ENCODE measurements at regions not wholly inside any gene's neighbourhood (a gene's known extent, or its start where the extent isn't known, plus 50 kb on each side); places are given as distances from the start of the nearest gene placed in this dataset.

DNA sequence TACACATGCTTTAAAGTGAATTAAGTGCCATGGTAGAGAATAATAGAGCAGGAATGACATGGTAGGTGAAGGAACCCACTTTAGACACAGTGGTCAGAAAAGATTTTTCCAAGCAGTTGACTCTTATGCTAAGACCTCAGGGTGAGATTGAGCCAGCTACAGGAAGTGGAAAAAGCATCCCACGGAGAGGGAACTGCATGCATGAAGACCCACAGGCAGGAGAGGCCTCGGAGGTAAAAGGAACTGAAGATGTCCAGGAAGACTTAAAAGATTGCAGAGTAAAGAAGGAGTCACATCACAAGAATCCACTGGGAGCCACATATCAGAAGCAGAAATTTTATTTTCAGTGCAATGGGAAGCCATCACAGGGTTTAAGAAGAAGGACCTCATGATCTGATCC, 499.2 kb upstream of the FAM98A start:
- DNase-seq (ENCODE audit: insufficient read length, low spot score) = no peak
- FAIRE-seq = no peak

DNA sequence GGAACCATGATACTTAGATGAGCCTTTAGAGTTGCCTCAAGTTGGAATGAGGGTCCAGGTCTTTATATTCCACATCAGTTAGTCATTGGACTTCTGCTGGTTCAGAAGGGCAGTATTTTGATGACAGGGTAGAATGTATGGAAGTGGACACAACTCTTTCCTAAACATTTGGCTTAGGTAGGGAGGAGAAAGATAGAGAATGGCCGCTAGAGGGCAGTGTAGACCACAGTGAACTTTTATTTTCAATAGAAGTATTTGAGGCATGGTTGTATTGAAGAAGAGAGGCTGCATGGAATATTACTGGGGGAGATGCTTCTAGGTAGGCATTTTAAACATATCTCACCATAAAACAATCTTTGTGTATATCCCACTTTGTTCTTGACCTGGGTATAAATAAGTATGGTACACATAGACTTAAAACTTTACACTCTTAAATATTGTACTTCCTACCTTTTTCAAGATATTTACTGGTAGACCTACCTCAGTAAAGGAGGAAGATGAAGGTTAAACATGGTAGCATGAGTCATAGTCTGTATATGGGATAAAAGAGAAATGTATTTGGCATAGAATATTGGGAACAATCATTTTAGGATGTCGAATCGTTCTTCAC, 497.6 kb upstream of the FAM98A start:
- FAIRE-seq (peak; percentile 11), DNase-seq (ENCODE audit: insufficient read length, low spot score) (peak; percentile 2)

DNA sequence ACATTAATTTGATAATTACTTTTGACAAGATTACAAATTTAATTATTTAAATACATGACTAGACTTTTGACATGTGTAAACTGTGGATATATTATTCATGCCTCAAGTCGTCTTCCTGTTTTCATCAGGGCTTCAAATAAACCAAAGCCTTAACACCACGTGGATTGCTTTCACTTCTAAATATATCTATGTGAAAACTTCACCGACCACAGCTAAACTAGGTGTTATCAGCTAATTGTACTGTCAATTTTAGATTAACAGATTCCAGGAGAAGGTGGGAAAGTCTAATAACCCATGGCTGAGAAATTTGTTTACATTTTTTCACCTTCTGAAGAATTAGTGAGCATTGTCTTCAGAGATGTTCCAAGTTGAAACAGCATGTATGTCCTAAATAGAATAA, 494.7 kb upstream of the FAM98A start:
- FAIRE-seq (no peak), DNase-seq (ENCODE audit: insufficient read length, low spot score) (no peak)

DNA sequence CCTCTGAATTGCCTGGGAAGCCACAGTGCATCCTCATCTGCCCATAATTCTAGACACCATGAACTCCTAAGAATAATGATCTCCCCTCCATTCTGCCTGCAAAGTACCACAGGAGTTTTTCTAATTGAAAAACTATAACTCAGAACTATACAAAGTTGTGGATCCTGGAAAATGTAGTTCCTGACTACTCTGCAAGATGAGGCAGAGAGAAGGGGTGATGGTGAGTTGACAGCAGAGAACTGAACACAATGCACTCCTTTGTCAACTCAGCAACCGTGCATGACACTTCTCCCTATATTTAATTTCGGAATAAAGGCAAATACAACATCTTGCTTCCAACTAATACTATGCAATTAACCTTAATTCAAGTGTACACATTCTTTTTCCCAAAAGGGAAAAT, 471.1 kb upstream of the FAM98A start:
- no peak for FAIRE-seq
- no peak for DNase-seq (ENCODE audit: insufficient read length, low spot score)

DNA sequence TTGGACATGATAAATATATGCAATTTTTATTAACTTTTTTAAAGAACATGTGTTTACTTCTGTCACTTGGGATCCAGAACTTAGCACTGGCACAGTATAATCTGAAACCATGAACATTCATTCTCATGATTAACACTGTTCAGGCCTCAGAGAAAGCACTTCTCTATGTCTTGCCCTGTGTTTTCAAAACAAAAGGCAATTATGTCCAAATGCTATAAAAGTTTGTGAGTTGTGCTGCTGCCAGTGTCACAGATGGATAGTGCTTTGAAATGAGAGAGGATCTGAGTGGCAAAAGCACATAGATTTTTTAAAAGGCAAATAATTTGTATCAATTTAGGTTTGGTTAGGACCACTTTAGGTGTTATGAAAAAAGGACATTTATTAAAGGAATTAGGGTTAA, 470.5 kb upstream of the FAM98A start:
- FAIRE-seq (no peak), DNase-seq (ENCODE audit: insufficient read length, low spot score) (no peak)

DNA sequence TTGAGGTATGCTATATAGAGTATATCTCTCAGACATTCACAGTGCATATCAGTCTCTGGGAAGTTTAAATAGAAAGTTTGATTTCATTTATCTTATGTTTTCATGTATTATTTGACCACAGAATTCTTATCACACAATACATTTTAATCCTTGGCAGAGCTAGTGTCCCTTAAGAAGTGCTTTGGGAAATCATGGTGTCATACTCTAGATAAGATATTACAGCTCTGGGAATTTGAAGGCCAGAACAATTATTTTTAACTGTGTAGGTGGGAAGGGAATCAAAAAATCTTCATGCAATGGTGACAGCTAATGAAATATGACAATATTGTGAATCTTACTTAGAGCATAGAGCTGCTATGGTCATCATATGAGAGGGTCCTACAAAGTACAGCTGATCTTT, 451.3 kb upstream of the FAM98A start:
- DNase-seq (ENCODE audit: insufficient read length, low spot score) (no peak), FAIRE-seq (no peak)

DNA sequence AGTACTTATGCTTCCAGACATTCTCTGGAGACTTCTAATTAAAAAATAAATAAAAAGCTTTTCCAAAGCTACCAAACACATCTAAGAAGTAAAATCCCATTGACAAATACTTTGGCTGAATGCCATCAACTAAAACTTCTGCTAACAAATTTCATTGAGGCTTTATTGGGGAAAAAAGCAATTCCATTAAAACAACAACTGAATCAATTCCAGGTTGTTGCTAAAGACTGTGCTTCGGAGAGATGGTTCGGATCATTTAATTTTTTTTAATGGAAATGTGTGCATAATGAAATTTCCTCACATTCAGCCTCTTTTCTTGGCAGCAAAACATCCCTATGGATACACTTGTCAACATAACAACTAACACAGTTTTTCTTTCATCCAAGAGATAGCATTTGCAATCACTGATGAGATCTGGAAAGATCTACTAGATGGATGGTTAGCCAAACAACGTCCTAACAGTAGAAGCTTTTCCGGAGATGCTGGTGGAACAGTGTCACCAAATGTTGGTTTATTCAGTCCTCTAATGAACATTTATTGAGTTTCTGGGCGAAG, 446.1 kb upstream of the FAM98A start:
- no peak for DNase-seq (ENCODE audit: insufficient read length, low spot score)
- no peak for FAIRE-seq

DNA sequence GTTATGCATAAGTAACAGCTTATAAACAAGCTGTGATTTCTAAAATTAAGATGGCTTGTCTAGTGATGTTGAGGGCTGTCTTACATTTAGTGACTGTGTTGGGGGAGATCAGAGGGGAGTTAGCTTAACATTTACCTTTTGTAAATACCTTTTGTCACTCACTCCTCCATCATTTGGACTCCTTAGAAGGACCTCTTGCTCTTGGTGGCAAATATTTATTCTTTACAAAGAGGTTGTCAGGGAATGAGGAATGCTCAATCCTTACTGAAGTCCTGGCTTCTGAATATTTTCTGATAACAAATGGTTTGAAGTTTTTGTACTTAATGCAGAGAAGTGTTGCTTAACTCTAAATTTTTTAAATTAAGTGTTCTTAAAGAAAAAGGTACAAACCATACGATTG, 438.8 kb upstream of the FAM98A start:
- no peak for FAIRE-seq
- DNase-seq (ENCODE audit: insufficient read length, low spot score) = no peak

DNA sequence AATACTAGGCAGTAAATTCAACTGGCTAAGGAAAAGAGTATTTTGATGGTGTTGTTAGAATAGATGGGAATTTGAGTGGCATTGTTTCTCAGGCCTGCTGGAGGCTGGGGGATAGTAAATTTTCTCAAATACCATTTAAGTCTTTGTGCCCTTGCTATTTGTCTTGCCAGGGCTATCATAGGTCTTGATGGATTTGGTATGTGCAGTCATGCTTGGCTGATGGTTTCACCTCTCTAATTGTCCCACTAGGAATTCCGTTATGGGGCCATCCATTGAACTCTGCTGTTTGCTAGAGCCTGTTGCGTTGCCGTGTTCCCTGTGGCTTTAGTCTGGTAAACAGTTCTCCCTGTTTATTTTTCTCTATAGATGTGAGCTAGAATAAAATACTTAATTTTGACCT, 438.1 kb upstream of the FAM98A start:
- DNase-seq (ENCODE audit: insufficient read length, low spot score) (no peak), FAIRE-seq (no peak)

DNA sequence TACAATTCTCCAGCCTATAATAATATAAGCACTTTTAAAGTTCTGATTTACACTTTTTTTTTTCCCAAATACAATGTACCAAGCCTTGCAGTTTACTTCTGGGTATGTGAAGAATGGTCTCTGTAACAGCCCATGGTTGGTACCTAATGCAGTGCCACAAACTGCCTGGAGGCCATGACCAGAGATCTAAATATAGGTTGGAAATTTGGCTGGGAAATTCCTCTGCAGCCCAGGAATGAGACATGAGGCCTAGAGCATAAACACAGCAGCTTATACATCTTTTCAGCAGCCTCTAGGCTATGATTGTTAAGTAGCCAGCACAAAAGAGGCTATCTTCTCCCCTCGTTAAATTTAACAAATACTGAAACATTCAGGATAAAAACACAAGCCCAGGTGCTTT, 432.0 kb upstream of the FAM98A start:
- FAIRE-seq (no peak), DNase-seq (ENCODE audit: insufficient read length, low spot score) (no peak)

DNA sequence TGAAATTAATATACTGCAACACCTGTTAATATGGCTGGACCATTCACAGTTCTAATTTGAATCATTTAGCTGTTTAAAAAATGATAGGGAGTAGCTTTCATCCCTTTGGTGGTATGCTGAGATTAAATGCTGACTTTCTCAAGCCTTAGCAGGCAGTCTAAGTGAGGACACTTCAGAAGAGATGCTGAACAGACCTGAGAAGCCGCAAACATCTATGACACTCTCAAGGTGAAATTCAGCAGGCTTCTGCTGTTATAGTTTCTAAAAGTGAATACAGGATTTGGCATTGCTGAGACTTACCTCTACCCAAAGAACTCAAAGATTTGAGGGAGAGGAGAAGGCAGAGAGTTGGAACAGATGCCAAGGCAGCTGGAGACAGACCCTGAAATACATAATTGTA, 431.2 kb upstream of the FAM98A start:
- no peak for FAIRE-seq
- no peak for DNase-seq (ENCODE audit: insufficient read length, low spot score)

DNA sequence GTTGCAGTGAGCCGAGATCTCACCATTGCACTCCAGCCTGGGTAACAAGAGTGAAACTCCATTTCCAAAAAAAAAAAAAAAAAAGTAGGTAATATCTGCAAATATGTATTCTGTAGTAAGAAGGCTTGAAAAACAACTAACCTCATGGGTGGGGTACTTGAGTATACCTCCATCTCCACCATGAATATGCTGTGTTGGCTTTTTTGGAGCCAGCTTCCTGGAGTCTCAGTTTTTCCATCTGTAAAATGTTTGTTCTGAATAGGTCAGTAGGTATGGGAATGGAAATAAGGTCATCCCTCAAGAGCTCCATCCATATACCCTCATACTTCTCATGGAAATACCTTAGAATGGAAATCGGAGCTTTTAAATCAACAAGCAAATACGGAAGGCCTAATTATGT, 430.0 kb upstream of the FAM98A start:
- DNase-seq (ENCODE audit: insufficient read length, low spot score) (no peak), FAIRE-seq (no peak)

DNA sequence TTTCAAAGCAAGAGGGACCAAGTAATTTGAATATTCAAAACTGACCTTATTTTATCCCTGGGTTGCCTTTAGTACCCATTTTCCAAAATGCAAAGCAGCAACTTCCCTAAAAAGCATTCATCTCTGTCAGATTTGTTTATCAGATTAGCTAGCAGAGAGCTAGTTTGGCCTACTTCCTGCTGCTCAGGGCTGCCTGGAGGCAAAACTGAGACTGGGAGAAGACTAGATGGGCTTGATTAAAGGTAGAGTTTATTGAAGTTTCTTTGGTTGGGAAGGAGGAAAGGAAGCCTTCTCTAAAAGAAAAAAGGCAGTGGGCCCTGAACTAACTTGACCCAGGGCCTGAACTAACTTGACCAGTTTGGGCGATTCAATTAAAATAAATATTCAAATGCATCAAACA, 426.1 kb upstream of the FAM98A start:
- FAIRE-seq (no peak), DNase-seq (ENCODE audit: insufficient read length, low spot score) (no peak)

DNA sequence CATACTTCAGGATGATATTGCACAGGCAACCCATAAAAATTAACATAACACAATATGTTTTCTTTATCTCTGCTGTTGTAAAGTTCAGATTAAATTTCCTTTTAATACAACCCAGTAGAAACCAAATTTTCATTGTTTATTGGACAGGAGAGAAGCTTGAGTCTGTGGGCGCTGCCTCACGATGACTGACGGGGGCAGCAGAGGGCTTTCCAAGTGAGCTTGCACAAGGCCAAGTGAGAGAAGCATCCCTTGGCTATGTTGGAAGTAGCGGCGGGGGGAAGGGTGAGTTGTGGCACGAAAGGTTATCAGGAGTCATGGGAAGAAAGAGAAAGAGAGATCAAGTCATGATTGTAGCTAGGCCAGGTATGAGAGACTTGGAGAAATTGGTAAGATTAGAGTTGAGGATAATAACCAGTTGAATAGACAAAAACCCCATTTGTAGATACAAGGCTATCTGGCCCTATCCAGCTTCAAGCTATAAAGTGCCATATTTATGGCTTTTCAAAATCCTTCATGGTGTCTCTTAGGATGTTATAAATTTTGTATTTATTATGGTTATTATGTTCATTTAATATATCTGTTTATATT, 413.7 kb upstream of the FAM98A start:
- DNase-seq (ENCODE audit: insufficient read length, low spot score) (no peak), FAIRE-seq (no peak)

DNA sequence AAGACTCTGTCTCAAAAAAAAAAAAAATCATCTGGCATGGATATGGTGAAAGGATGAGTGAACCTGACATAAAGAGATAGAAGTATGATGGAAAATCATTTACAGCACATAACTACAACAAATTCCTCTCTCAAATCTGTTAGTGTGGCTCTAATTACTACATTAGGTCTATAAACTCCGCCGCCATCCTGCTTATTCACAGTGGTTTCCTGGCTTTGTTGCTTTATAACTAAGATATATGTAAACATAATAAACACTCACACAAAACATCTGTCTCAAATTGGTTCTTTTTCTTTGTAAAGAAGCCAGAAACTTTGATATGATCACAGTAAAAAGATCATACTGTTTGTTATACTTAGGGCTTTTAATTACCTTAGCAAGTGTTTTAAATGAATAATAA, 412.6 kb upstream of the FAM98A start:
- FAIRE-seq = no peak
- DNase-seq (ENCODE audit: insufficient read length, low spot score) = no peak

DNA sequence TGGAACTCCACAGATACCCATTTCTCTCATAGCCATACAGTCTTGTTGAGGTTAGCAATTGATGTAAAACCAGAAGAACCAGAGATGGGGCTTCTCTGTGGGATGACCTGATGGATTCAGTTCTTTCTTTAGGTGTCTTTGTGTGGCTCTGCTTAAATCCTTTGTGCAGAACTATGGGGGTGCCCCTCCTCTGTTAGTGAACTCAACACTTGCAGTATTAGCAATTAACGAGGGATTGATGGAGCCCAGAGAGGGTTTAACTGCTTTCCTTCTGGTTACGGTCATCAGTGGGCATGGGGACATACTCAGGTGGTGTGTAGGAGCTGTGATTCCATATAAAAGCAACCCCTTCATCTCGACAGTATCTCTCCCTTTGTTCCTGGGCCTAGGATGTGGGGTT, 406.8 kb upstream of the FAM98A start:
- FAIRE-seq (no peak), DNase-seq (ENCODE audit: insufficient read length, low spot score) (no peak)

DNA sequence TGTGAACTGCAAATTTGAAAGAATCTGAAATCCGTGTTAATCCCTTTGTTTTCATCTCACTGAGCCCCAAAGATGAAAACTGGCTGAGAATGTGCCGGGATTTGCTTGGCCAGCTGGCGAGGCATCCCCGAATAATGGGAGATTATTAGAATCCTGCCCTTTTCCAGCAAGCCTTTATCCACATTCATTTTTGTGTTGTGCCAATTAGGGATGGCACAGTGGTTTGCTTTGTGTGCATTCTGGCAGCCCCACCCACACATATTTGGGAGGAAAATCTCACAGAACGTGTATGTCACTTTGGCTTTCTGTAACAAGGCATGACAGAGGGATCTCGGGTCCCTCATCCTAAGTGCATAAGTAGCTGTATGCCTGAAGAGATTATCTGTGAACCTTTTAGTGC, 405.8 kb upstream of the FAM98A start:
- no peak for FAIRE-seq
- no peak for DNase-seq (ENCODE audit: insufficient read length, low spot score)

DNA sequence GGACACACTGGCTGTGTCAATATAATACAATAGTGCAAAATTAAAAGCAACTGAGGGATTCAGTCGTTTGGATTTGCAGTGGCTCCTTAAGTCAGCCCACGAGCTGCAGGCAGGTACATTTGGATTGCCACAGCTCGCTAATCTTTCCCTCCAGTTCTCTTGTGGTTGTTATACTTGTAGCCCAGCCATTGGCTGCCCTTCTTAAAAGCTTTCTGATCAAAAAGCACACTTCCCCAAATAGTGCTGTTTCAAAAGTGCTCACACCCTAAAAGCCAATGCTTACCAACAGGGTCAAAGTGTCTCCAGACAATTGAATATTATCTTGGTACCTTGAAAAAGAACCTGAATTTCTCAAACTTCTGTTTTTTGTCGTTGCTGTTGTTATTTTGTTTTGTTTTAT, 404.7 kb upstream of the FAM98A start:
- no peak for DNase-seq (ENCODE audit: insufficient read length, low spot score)
- FAIRE-seq = no peak

DNA sequence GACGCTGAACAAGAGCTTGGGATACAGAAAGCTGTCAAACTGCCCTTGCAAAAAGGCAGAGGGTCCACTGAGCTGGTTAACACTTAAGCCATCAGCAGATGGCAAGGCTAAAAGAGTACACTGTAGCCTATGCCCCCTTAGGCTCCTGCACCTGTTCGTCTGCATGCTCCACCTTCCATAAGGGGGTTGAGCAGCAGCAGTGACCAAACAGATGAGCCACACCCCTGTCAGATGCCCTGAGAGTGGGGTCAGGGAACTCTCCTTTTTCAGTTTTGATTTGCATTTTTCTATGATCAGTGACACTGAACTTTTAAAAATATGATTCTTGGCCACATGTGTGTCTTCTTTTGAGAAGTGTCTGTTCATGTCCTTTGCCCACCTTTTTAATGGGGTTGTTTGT, 402.5 kb upstream of the FAM98A start:
- no peak for FAIRE-seq
- no peak for DNase-seq (ENCODE audit: insufficient read length, low spot score)

DNA sequence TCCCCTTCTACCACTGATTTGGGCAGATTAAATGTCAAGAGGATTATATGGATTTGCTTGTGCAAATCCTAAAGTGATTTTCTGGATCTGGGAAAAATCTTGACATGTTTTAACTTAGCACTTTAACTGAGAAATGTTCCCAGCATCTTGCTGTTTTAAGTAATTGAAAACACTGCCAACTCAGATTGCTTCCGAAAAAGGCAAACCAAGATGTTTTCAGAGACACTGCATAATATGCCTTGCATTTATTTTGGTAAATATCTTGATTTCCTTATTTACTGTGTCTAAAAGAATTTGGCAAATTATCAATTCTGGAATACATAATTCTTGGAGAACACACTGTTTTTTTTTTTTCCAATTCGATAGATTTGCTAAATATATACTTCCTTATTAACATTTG, 385.0 kb upstream of the FAM98A start:
- FAIRE-seq = no peak
- no peak for DNase-seq (ENCODE audit: insufficient read length, low spot score)

DNA sequence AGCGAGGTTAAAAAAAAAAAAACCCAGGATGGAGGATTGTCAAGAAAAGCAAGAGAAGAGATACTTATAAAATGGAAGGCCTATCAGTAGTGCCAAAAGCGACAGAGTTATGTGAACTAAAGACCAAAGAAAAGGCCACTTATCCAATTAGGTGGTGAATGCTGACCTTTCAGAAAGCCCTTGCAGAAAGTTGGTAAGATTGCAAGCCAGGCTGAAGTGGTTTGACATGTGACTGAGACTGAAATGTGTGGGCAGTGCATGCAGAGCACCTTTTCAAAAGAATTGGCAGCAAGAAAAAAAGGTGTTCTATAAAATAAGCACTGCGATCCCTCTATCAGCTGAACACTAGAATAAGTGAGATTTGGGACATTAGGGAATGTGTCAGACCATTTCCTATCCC, 379.4 kb upstream of the FAM98A start:
- DNase-seq (ENCODE audit: insufficient read length, low spot score) (no peak), FAIRE-seq (no peak)

DNA sequence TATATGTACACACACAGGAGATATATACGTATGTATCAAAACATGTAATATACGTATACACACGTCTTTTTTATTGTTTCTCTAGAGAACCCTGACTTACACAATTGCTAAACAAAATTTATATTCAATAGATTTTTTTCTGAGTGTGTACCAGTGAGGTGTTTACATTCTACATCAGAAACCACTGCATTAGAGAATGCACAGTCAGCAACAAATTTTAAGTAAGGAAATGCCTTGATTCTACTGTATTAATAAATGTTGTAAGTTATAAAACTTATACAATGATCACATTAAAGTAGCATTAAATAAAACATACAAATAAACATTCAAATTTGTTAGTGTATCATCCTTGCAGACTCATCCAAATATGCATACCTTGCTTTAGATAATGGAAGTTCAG, 376.4 kb upstream of the FAM98A start:
- no peak for DNase-seq (ENCODE audit: insufficient read length, low spot score)
- no peak for FAIRE-seq

DNA sequence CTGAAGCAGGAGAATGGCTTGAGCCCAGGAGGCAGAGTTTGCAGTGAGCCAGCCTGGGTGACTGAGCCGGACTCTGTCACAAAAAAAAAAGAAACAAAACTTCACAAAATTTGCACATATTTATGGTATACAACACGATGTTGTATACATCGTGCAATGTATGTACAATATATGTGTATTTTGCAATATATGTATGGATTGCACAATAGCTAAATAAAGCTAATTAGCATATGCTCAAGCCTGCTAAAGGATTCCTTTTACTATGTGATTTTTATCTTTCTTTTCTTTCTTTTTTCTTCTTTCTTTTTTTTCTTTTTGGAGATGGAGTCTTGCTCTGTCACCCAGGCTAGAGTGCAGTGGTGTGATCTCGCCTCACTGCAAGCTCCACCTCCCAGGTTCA, 368.0 kb upstream of the FAM98A start:
- no peak for FAIRE-seq

More for the DNA sequence above, 368.0 kb upstream of the FAM98A start:
- no peak for DNase-seq (ENCODE audit: insufficient read length, low spot score)
